Caco-2 (cell line): ENCODE measurements at regions not wholly inside any gene's neighbourhood (a gene's known extent, or its start where the extent isn't known, plus 50 kb on each side); places are given as distances from the start of the nearest gene placed in this dataset.

Experiments used
- BruUV-seq: library from RNA; stranded (reverse); fragments of 400-500 nt; replicated peaks from 2 replicates; lab custom pipeline; 2021; lab: Mats Ljungman, UMichigan
- CTCF ChIA-PET: fragments of 300-600 bp; sonication (Branson Sonifier 250); formaldehyde crosslinking; loops from one replicate; lab custom pipeline; 2022; ENCODE audit warnings: antibody characterized with exemption; lab: Charles Lee
- POLR2A ChIA-PET: fragments of 300-600 bp; sonication (Branson Sonifier 250); formaldehyde crosslinking; loops from one replicate; lab custom pipeline; 2022; ENCODE audit warnings: antibody characterized with exemption; lab: Charles Lee
- DNase-seq, 2 experiments: peaks; one replicate each; pipeline versions ENCODE4 v3.0.0 to v3.0.0-alpha.2; 2020 to 2022
- H3K27me3 ChIP-seq: replicated peaks from 2 replicates; pipeline ENCODE4 v1.6.0; 2011; ENCODE audit warnings: low read length; ENCODE audit not compliant: control insufficient read depth, insufficient read depth
- H3K36me3 ChIP-seq: 2 replicates; pipeline ENCODE4 v1.5.1; 2011; ENCODE audit warnings: low read length; ENCODE audit not compliant: control insufficient read depth, insufficient read depth
- H3K4me1 ChIP-seq: fragments of 250-450 bp; sonication (Bioruptor Pico); 2 replicates; pipeline ENCODE4 v1.5.1; 2020; ENCODE audit warnings: mild to moderate bottlenecking
- H3K4me3 ChIP-seq: 2 replicates; pipeline ENCODE4 v1.5.1; 2011; ENCODE audit warnings: low read depth, mild to moderate bottlenecking, control low read depth, low read length
- H3K9me3 ChIP-seq: fragments of 250-450 bp; sonication (Bioruptor Pico); 2 replicates; pipeline ENCODE4 v1.5.1; 2020; ENCODE audit warnings: mild to moderate bottlenecking, moderate library complexity
- H3K27ac Mint-ChIP-seq: one replicate; pipeline ENCODE4 v1.8.0; 2022; ENCODE audit warnings: mixed read lengths; ENCODE audit not compliant: unreplicated experiment
- H3K27me3 Mint-ChIP-seq: one replicate; pipeline ENCODE4 v1.8.0; 2022; ENCODE audit warnings: mixed read lengths; ENCODE audit not compliant: insufficient read depth, unreplicated experiment
- H3K36me3 Mint-ChIP-seq: one replicate; pipeline ENCODE4 v1.8.0; 2022; ENCODE audit warnings: mild to moderate bottlenecking, mixed read lengths; ENCODE audit not compliant: insufficient read depth, unreplicated experiment
- H3K4me1 Mint-ChIP-seq: one replicate; pipeline ENCODE4 v1.8.0; 2022; ENCODE audit warnings: low read depth, mixed read lengths; ENCODE audit not compliant: unreplicated experiment
- H3K4me3 Mint-ChIP-seq: one replicate; pipeline ENCODE4 v1.8.0; 2022; ENCODE audit warnings: mild to moderate bottlenecking, moderate library complexity, mixed read lengths; ENCODE audit not compliant: unreplicated experiment
- H3K9me3 Mint-ChIP-seq: one replicate; pipeline ENCODE4 v1.8.0; 2022; ENCODE audit warnings: mixed read lengths; ENCODE audit not compliant: unreplicated experiment
- intact Hi-C: fragments of 100-400 bp; cut with micrococcal nuclease; formaldehyde crosslinking; loops from one replicate; pipeline ENCODE4 v1.10.0; 2022; ENCODE audit not compliant: unreplicated experiment
- TF ChIP-seq, protein P1 (sequence below), 2 experiments: fragments of 200-600 bp in 1 of 2; IDR thresholded peaks; 1 replicate in 1 of 2; 2 replicates in 1 of 2; pipeline versions ENCODE4 v1.5.1 to v1.8.0; 2011 to 2022; ENCODE audit warnings: antibody characterized with exemption in 1 of 2, control low read depth in 1 of 2, inconsistent platforms in 1 of 2, low read depth in 1 of 2, low read length in 1 of 2, mild to moderate bottlenecking in 1 of 2, moderate library complexity in 1 of 2; ENCODE audit not compliant: insufficient read depth in 1 of 2, severe bottlenecking in 1 of 2, unreplicated experiment in 1 of 2

DNA sequence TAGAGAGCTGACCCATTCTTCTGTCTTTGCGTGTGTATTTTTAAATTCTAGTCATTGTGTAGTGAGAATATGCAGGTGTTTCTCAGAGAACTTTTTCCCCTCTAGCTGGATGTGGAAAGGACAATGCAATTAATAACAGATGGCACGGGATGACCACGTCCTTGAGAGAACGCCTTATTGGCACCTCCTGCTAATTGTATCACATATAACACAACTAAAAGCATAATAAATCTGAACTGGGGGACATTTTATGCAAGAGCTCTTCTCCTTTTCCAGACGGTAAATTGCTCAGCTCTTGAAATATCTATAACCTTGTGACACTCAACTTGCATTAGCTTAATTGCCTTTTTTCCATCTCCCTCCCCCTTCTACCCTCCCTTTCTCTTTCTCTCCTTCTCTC, 62.9 kb upstream of the IZUMO3 start:
- H3K27ac Mint-ChIP-seq: no peak overlapping the region
- H3K27me3 Mint-ChIP-seq: no peaks in the 10 kb centered on the region
- no peaks in the 10 kb centered on the region for H3K4me1 ChIP-seq
- no peaks in the 10 kb centered on the region for H3K36me3 ChIP-seq
- intact Hi-C loops: no loop called here
- TF ChIP-seq, protein P1, sequence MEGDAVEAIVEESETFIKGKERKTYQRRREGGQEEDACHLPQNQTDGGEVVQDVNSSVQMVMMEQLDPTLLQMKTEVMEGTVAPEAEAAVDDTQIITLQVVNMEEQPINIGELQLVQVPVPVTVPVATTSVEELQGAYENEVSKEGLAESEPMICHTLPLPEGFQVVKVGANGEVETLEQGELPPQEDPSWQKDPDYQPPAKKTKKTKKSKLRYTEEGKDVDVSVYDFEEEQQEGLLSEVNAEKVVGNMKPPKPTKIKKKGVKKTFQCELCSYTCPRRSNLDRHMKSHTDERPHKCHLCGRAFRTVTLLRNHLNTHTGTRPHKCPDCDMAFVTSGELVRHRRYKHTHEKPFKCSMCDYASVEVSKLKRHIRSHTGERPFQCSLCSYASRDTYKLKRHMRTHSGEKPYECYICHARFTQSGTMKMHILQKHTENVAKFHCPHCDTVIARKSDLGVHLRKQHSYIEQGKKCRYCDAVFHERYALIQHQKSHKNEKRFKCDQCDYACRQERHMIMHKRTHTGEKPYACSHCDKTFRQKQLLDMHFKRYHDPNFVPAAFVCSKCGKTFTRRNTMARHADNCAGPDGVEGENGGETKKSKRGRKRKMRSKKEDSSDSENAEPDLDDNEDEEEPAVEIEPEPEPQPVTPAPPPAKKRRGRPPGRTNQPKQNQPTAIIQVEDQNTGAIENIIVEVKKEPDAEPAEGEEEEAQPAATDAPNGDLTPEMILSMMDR (IDR thresholded peaks at IDR 0.05; ENCODE audit: insufficient read depth in 1 of 2, low read depth in 1 of 2, low read length in 1 of 2, severe bottlenecking in 1 of 2, unreplicated experiment in 1 of 2): no peak
- no peaks in the 10 kb centered on the region for H3K36me3 Mint-ChIP-seq
- no peak overlapping the region for H3K4me3 ChIP-seq
- BruUV-seq: no TSS peak
- no peak for DNase-seq
- no peaks in the 10 kb centered on the region for H3K27me3 ChIP-seq
- no peaks in the 10 kb centered on the region for H3K9me3 Mint-ChIP-seq
- no peaks in the 10 kb centered on the region for H3K9me3 ChIP-seq
- no peak overlapping the region for H3K4me3 Mint-ChIP-seq
- ChIA-PET POLR2A (no interaction called here), CTCF (no interaction called here)
- no peaks in the 10 kb centered on the region for H3K4me1 Mint-ChIP-seq

DNA sequence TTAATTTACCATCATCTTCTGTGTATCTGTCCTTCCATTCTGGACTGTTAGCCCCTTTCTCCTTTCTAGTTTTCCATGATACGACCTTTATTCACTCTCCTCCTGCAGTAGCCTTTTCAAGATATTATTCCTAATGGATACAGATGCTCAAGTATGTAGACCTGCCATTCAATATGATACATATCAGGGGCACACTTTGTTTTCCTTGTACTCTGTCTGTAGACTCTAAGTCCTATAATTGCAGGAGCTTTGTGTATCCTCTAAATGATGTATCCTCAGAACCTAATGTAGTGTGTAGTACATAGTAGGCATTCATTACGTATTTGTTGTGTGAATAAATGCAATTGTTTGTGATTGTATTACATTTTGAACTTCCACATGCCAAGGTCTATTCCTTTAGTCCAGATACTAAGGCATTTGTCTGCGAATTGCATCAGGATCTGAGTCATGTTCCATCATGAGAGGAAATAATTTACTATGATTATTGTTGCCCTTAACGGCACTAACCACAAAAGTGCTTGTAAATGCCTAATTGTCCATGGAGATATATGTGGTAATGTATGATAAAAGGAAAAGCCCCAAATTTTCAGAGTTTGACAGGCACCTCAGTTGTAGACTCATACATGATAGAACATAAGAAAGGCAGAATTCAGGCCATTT, 57.1 kb upstream of the IZUMO3 start:
- intact Hi-C loops: no loop called here
- TF ChIP-seq, protein P1 (IDR thresholded peaks at IDR 0.05; ENCODE audit: insufficient read depth in 1 of 2, low read depth in 1 of 2, low read length in 1 of 2, severe bottlenecking in 1 of 2, unreplicated experiment in 1 of 2): no peak
- no peaks in the 10 kb centered on the region for H3K27me3 ChIP-seq
- DNase-seq: no peak
- H3K4me3 Mint-ChIP-seq: no peak overlapping the region
- H3K4me1 ChIP-seq: no peaks in the 10 kb centered on the region
- H3K4me3 ChIP-seq: no peak overlapping the region
- POLR2A ChIA-PET: no interaction called here
- H3K36me3 ChIP-seq: no peaks in the 10 kb centered on the region
- H3K9me3 ChIP-seq: no peaks in the 10 kb centered on the region
- no peaks in the 10 kb centered on the region for H3K36me3 Mint-ChIP-seq
- H3K4me1 Mint-ChIP-seq: no peaks in the 10 kb centered on the region
- no TSS peak for BruUV-seq
- no peak overlapping the region for H3K27ac Mint-ChIP-seq
- H3K27me3 Mint-ChIP-seq: no peaks in the 10 kb centered on the region
- H3K9me3 Mint-ChIP-seq: no peaks in the 10 kb centered on the region
- CTCF ChIA-PET: no interaction called here
